Colonic mucosa (tissue), 4 donors: ENCODE measurements at regions not wholly inside any gene's neighbourhood (a gene's known extent, or its start where the extent isn't known, plus 50 kb on each side); places are given as distances from the start of the nearest gene placed in this dataset.

Experiments used
- DNase-seq: peaks from one replicate; pipeline ENCODE4 v3.0.0-alpha.2; 2020
- H3K27ac ChIP-seq: fragments of 200-600 bp; one replicate; pipeline ENCODE4 v1.8.0; 2021
- H3K27me3 ChIP-seq: fragments of 200-600 bp; one replicate; pipeline ENCODE4 v1.8.0; 2021
- H3K36me3 ChIP-seq: fragments of 200-600 bp; one replicate; pipeline ENCODE4 v1.8.0; 2021
- H3K4me1 ChIP-seq: fragments of 200-600 bp; one replicate; pipeline ENCODE4 v1.8.0; 2021; ENCODE audit warnings: mild to moderate bottlenecking
- H3K4me3 ChIP-seq: fragments of 200-600 bp; one replicate; pipeline ENCODE4 v1.8.0; 2021
- H3K9ac ChIP-seq, 2 donors: one replicate each; pipeline ENCODE4 v1.7.0; 2013; ENCODE audit warnings: control low read depth in 2 of 2, low read depth in 2 of 2, low read length in 2 of 2
- H3K9me3 ChIP-seq: fragments of 200-600 bp; one replicate; pipeline ENCODE4 v1.8.0; 2021
- CTCF ChIP-seq: fragments of 200-600 bp; IDR thresholded peaks from one replicate; pipeline ENCODE4 v1.8.0; 2022; ENCODE audit warnings: antibody characterized with exemption, mild to moderate bottlenecking
- intact Hi-C: fragments of 100-400 bp; cut with DNase I; formaldehyde crosslinking; loops from one replicate; pipeline ENCODE4 v1.14.1; 2022
- donor health status: healthy.
- donor health status: DM: no; HTN: no; CAD: no.
- donor health status: DM: no; HTN: no; CAD: no.

- no peak overlapping the region for H3K9ac ChIP-seq
- intact Hi-C loops, result no loop called here
- DNase-seq, result no peak
- H3K27me3 ChIP-seq, result no peaks in the 10 kb centered on the region
- H3K27ac ChIP-seq, result no peak overlapping the region
- H3K4me3 ChIP-seq, result no peak overlapping the region
- no peaks in the 10 kb centered on the region for H3K4me1 ChIP-seq
- H3K36me3 ChIP-seq, result no peaks in the 10 kb centered on the region
- no peak for TF ChIP-seq CTCF
- no peaks in the 10 kb centered on the region for H3K9me3 ChIP-seq
Measured at GRCh38 chr15:96551196-96551595, 220.7 kb downstream of the NR2F2 start.

GRCh38 chr15:96551722-96552121, 221.2 kb downstream of the NR2F2 start:
- H3K27me3 ChIP-seq, result no peaks in the 10 kb centered on the region
- intact Hi-C loops, result no loop called here
- H3K9me3 ChIP-seq, result no peaks in the 10 kb centered on the region
- H3K36me3 ChIP-seq, result no peaks in the 10 kb centered on the region
- H3K9ac ChIP-seq, result no peak overlapping the region
- H3K4me1 ChIP-seq, result no peaks in the 10 kb centered on the region
- no peak for TF ChIP-seq CTCF
- DNase-seq, result no peak
- H3K27ac ChIP-seq, result no peak overlapping the region
- no peak overlapping the region for H3K4me3 ChIP-seq

- no peak overlapping the region for H3K9ac ChIP-seq
- no peak for DNase-seq
- TF ChIP-seq CTCF, result no peak
- no peak overlapping the region for H3K27ac ChIP-seq
- H3K27me3 ChIP-seq, result no peaks in the 10 kb centered on the region
- no peak overlapping the region for H3K4me3 ChIP-seq
- no peaks in the 10 kb centered on the region for H3K36me3 ChIP-seq
- H3K4me1 ChIP-seq, result no peaks in the 10 kb centered on the region
- no peaks in the 10 kb centered on the region for H3K9me3 ChIP-seq
- intact Hi-C loops, result no loop called here
Measured at GRCh38 chr15:96553006-96553405, 222.5 kb downstream of the NR2F2 start.

- Histone ChIP-seq H3K27ac (no peak overlapping the region), H3K36me3 (no peaks in the 10 kb centered on the region), H3K27me3 (no peaks in the 10 kb centered on the region), H3K4me1 (no peaks in the 10 kb centered on the region), H3K4me3 (no peak overlapping the region), H3K9ac (no peak overlapping the region), H3K9me3 (no peaks in the 10 kb centered on the region)
- no peak for TF ChIP-seq CTCF
- intact Hi-C loops, result no loop called here
- no peak for DNase-seq
Measured at GRCh38 chr15:96553451-96553850, 223.0 kb downstream of the NR2F2 start.

- Histone ChIP-seq H3K27me3 (no peaks in the 10 kb centered on the region), H3K4me3 (no peak overlapping the region), H3K9ac (no peak overlapping the region), H3K4me1 (no peaks in the 10 kb centered on the region), H3K36me3 (no peaks in the 10 kb centered on the region), H3K9me3 (no peaks in the 10 kb centered on the region), H3K27ac (no peak overlapping the region)
- TF ChIP-seq CTCF, result no peak
- DNase-seq, result no peak
- intact Hi-C loops, result no loop called here
Measured at GRCh38 chr15:96553931-96554330, 223.4 kb downstream of the NR2F2 start.

- intact Hi-C loops, result no loop called here
Measured at GRCh38 chr15:96554541-96554940, 224.0 kb downstream of the NR2F2 start.

More at GRCh38 chr15:96554541-96554940, 224.0 kb downstream of the NR2F2 start:
- H3K27ac ChIP-seq, result no peak overlapping the region
- no peak overlapping the region for H3K4me3 ChIP-seq
- no peaks in the 10 kb centered on the region for H3K36me3 ChIP-seq
- no peak for TF ChIP-seq CTCF
- H3K4me1 ChIP-seq, result no peaks in the 10 kb centered on the region
- H3K27me3 ChIP-seq, result no peaks in the 10 kb centered on the region
- no peak overlapping the region for H3K9ac ChIP-seq
- H3K9me3 ChIP-seq, result no peaks in the 10 kb centered on the region
- DNase-seq, result no peak
